OCI-LY1 (cell line): ENCODE measurements at regions not wholly inside any gene's neighbourhood (a gene's known extent, or its start where the extent isn't known, plus 50 kb on each side); places are given as distances from the start of the nearest gene placed in this dataset.
"Not testable (repeated sequence)": the region's sequence is repeated elsewhere in the genome, so short reads cannot be mapped to it uniquely, and the experiment has no call there.

Experiments
- CTCF ChIP-seq: fragments of 200-600 bp; sonication (generic), shearing (Covaris generic); IDR thresholded peaks from 2 replicates; pipeline ENCODE4 v1.5.1; 2017; ENCODE audit warnings: mild to moderate bottlenecking, antibody characterized with exemption, low read length, moderate library complexity, mixed read lengths
- EZH2 ChIP-seq: fragments of 200-600 bp; sonication (generic), shearing (Covaris generic); IDR thresholded peaks from 2 replicates; pipeline ENCODE4 v1.8.0; 2017; ENCODE audit warnings: borderline replicate concordance, mixed run types, mild to moderate bottlenecking, antibody characterized with exemption, low read length, moderate library complexity, mixed read lengths

- TF ChIP-seq CTCF, EZH2: not testable (repeated sequence)
Observed at GRCh38 chr2:91842264-91842663, 3029.0 kb upstream of the TEKT4 start.
